HCT116 (cell line): ENCODE measurements at regions not wholly inside any gene's neighbourhood (a gene's known extent, or its start where the extent isn't known, plus 50 kb on each side); places are given as distances from the start of the nearest gene placed in this dataset.

ENCODE experiments used
- ATAC-seq: fragments of 200-7000 bp; cut with Tn5 transposase; 2 replicates; pipeline ENCODE4 v1.9.1; 2020; ENCODE audit warnings: mild to moderate bottlenecking, moderate library complexity
- BruUV-seq: library from RNA; stranded (reverse); fragments of 400-500 nt; replicated peaks from 2 replicates; lab custom pipeline; 2021; lab: Mats Ljungman, UMichigan
- CTCF ChIA-PET: fragments of 300-600 bp; sonication (Branson Sonifier 250); formaldehyde crosslinking; loops from one replicate; lab custom pipeline; 2021; ENCODE audit warnings: antibody characterized with exemption; lab: Charles Lee
- POLR2A ChIA-PET: fragments of 300-600, 350-600 bp; sonication (Branson Sonifier 250); formaldehyde crosslinking; loops from one replicate; lab custom pipeline; 2021; ENCODE audit warnings: antibody characterized with exemption; lab: Charles Lee
- RAD21 ChIA-PET, 2 experiments: fragments of 300-600 bp; sonication (Branson Sonifier 250); formaldehyde crosslinking; loops; one replicate each; lab custom pipeline; 2023; ENCODE audit warnings: low total read pairs in 2 of 2; ENCODE audit not compliant: uncharacterized antibody in 2 of 2, unreplicated experiment in 2 of 2, low non-redundant PET in 1 of 2; lab: Charles Lee
- DNase-seq: peaks from one replicate; pipeline ENCODE4 v3.0.0-alpha.2; 2010; ENCODE audit warnings: low read depth, low spot score
- H2AFZ ChIP-seq: fragments of 200-600 bp; shearing (Covaris generic), sonication (generic); 2 replicates; pipeline ENCODE4 v1.6.1; 2017; ENCODE audit warnings: low read depth, mixed run types, mixed read lengths, antibody characterized with exemption, low read length; ENCODE audit not compliant: poor library complexity, severe bottlenecking
- H3K27ac ChIP-seq: 2 replicates; pipeline ENCODE4 v1.5.1; 2012; ENCODE audit warnings: low read depth, low read length
- H3K27me3 ChIP-seq: fragments of 200-600 bp; sonication (generic); 2 replicates; pipeline ENCODE4 v1.6.1; 2016; ENCODE audit warnings: mixed run types, low read length, mixed read lengths; ENCODE audit not compliant: insufficient read depth
- H3K36me3 ChIP-seq, 2 experiments: fragments of 200-500 bp in 1 of 2; fragments of 200-600 bp in 1 of 2; sonication (Bioruptor generic) in 1 of 2; sonication (generic) in 1 of 2; 2 replicates each; pipeline versions ENCODE4 v1.5.1 to v1.6.1; 2014 to 2016; ENCODE audit warnings: low read length in 2 of 2, inconsistent platforms in 1 of 2, mixed read lengths in 1 of 2, mixed run types in 1 of 2; ENCODE audit not compliant: insufficient read depth in 2 of 2, control insufficient read depth in 1 of 2
- H3K4me1 ChIP-seq, 2 experiments: fragments of 200-600 bp in 1 of 2; sonication (generic) in 1 of 2; 2 replicates each; pipeline versions ENCODE4 v1.5.1 to v1.6.1; 2012 to 2017; ENCODE audit warnings: low read length in 2 of 2, inconsistent platforms in 1 of 2, mild to moderate bottlenecking in 1 of 2, mixed read lengths in 1 of 2, mixed run types in 1 of 2, moderate library complexity in 1 of 2; ENCODE audit not compliant: insufficient read depth in 2 of 2, control insufficient read depth in 1 of 2
- H3K4me2 ChIP-seq: fragments of 200-600 bp; sonication (generic); 2 replicates; pipeline ENCODE4 v1.6.1; 2017; ENCODE audit warnings: mixed run types, low read length, mixed read lengths
- H3K4me3 ChIP-seq, 2 experiments: fragments of 200-600 bp in 1 of 2; sonication (generic) in 1 of 2; replicated peaks in 1 of 2; 2 replicates each; pipeline ENCODE4 v1.5.1; 2011 to 2016; ENCODE audit warnings: low read length in 2 of 2, control low read depth in 1 of 2, low read depth in 1 of 2, mild to moderate bottlenecking in 1 of 2, mixed read lengths in 1 of 2, mixed run types in 1 of 2
- H3K79me2 ChIP-seq: fragments of 200-600 bp; sonication (generic); 2 replicates; pipeline ENCODE4 v1.6.1; 2017; ENCODE audit warnings: mild to moderate bottlenecking, mixed run types, low read length, moderate library complexity, mixed read lengths; ENCODE audit not compliant: insufficient read depth
- H3K9ac ChIP-seq: fragments of 200-600 bp; sonication (generic); 2 replicates; pipeline ENCODE4 v1.6.1; 2016; ENCODE audit warnings: low read length, mixed read lengths
- H3K9me2 ChIP-seq: fragments of 200-600 bp; sonication (generic), shearing (Covaris generic); 2 replicates; pipeline ENCODE4 v1.6.1; 2017; ENCODE audit warnings: mixed run types, mild to moderate bottlenecking, moderate library complexity; ENCODE audit not compliant: insufficient read depth
- H3K9me3 ChIP-seq, 2 experiments: fragments of 200-500 bp in 1 of 2; fragments of 200-600 bp in 1 of 2; sonication (Bioruptor generic) in 1 of 2; sonication (generic) in 1 of 2; 2 replicates each; pipeline ENCODE4 v1.6.1; 2014 to 2017; ENCODE audit warnings: low read length in 2 of 2, mixed read lengths in 2 of 2, inconsistent platforms in 1 of 2, low read depth in 1 of 2, mild to moderate bottlenecking in 1 of 2, mixed run types in 1 of 2, moderate library complexity in 1 of 2; ENCODE audit not compliant: control insufficient read depth in 1 of 2, insufficient read depth in 1 of 2
- H4K20me1 ChIP-seq: fragments of 200-600 bp; sonication (generic), shearing (Covaris generic); 2 replicates; pipeline ENCODE4 v1.6.1; 2017; ENCODE audit warnings: mixed run types, mild to moderate bottlenecking, moderate library complexity; ENCODE audit not compliant: insufficient read depth
- CBX3 ChIP-seq: IDR thresholded peaks from 2 replicates; pipeline ENCODE4 v1.6.1; 2012; ENCODE audit warnings: low read depth
- CEBPB ChIP-seq: IDR thresholded peaks from 2 replicates; pipeline ENCODE4 v1.6.1; 2012; ENCODE audit warnings: low read depth
- EGR1 ChIP-seq: IDR thresholded peaks from 2 replicates; pipeline ENCODE4 v1.6.1; 2012; ENCODE audit warnings: low read depth
- ELF1 ChIP-seq: IDR thresholded peaks from 2 replicates; pipeline ENCODE4 v1.6.1; 2012; ENCODE audit warnings: low read depth, borderline replicate concordance
- EZH2 ChIP-seq: fragments of 200-600 bp; sonication (generic); IDR thresholded peaks from 2 replicates; pipeline ENCODE4 v1.6.1; 2017; ENCODE audit warnings: antibody characterized with exemption, mixed run types
- FOSL1 ChIP-seq: IDR thresholded peaks from 2 replicates; pipeline ENCODE4 v1.6.1; 2012; ENCODE audit warnings: low read depth
- JUND ChIP-seq: IDR thresholded peaks from 2 replicates; pipeline ENCODE4 v1.6.1; 2012
- POLR2A ChIP-seq: IDR thresholded peaks from 2 replicates; pipeline ENCODE4 v1.7.0; 2011; ENCODE audit warnings: borderline replicate concordance; ENCODE audit not compliant: insufficient read depth, insufficient read length; ENCODE audit errors: extremely low read depth
- POLR2AphosphoS5 ChIP-seq: IDR thresholded peaks from 2 replicates; pipeline ENCODE4 v1.6.1; 2011; ENCODE audit warnings: mild to moderate bottlenecking, low read depth, low read length, moderate library complexity
- SRF ChIP-seq: IDR thresholded peaks from 2 replicates; pipeline ENCODE4 v1.6.1; 2012; ENCODE audit warnings: low read depth
- TCF7L2 ChIP-seq: IDR thresholded peaks from 2 replicates; pipeline ENCODE4 v1.7.0; 2011; ENCODE audit warnings: borderline replicate concordance, inconsistent platforms; ENCODE audit not compliant: insufficient read depth, insufficient read length; ENCODE audit errors: extremely low read depth
- YY1 ChIP-seq: IDR thresholded peaks from 2 replicates; pipeline ENCODE4 v1.6.1; 2011; ENCODE audit warnings: low read length, low read depth, moderate library complexity, mild to moderate bottlenecking; ENCODE audit not compliant: insufficient replicate concordance; ENCODE audit errors: extremely low read depth
- ZNF274 ChIP-seq: fragments of 200-500 bp; sonication (Bioruptor generic); IDR thresholded peaks from 2 replicates; pipeline ENCODE4 v1.6.1; 2014; ENCODE audit warnings: mild to moderate bottlenecking, low read depth, low read length, inconsistent platforms
- intact Hi-C: fragments of 100-400 bp; cut with micrococcal nuclease; formaldehyde crosslinking; loops from 2 replicates; pipeline ENCODE4 v1.10.0; 2022
- TF ChIP-seq, protein P1 (sequence below): IDR thresholded peaks from 2 replicates; pipeline ENCODE4 v1.6.1; 2011; ENCODE audit warnings: mild to moderate bottlenecking, low read length, moderate library complexity; ENCODE audit not compliant: insufficient replicate concordance; ENCODE audit errors: extremely low read depth
- TF ChIP-seq, protein P2 (sequence below): IDR thresholded peaks from 2 replicates; pipeline ENCODE4 v1.6.1; 2012
- TF ChIP-seq, protein P3 (sequence below), 3 experiments: fragments of 200-600 bp in 1 of 3; sonication (generic) in 1 of 3; IDR thresholded peaks in 2 of 3; conservative IDR thresholded peaks in 1 of 3; 2 replicates each; pipeline ENCODE4 v1.5.1; 2012 to 2017; ENCODE audit warnings: low read depth in 2 of 3, low read length in 2 of 3, antibody characterized with exemption in 1 of 3, borderline replicate concordance in 1 of 3, control low read depth in 1 of 3, mild to moderate bottlenecking in 1 of 3, mixed read lengths in 1 of 3, mixed run types in 1 of 3, moderate library complexity in 1 of 3; ENCODE audit not compliant: insufficient read depth in 1 of 3

DNA sequence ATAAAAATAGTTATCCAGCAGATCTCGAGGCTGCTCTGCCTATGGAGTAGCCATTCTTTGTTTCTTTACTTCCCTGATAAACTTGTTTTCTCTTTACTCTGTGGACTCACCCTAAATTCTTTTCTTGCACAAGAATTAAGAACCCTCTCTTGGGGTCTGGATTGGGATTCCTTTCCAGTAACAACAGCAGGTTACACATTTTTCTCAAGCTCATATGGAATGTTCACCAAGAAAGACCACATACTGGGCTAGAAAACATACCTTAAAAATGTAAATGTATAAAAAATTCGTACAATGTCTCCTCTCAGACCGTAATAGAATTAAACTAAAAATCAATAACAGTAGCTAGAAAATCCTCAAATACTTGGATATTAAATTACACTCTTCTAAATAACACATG is 299.2 kb downstream of the CNTN3 start:
- Histone ChIP-seq H3K4me3 (no peak overlapping the region), H3K4me1 (no peaks in the 10 kb centered on the region), H3K79me2 (no peaks in the 10 kb centered on the region), H2AFZ (no peak overlapping the region), H3K4me2 (no peak overlapping the region), H3K27ac (no peak overlapping the region), H3K27me3 (no peaks in the 10 kb centered on the region), H3K9me2 (no peaks in the 10 kb centered on the region), H3K9me3 (peaks cover 0 to 3% of the 10 kb centered on the region in 2 experiments; a peak in 2 of 4 replicates), H3K9ac (no peak overlapping the region), H4K20me1 (no peaks in the 10 kb centered on the region), H3K36me3 (no peaks in the 10 kb centered on the region)
- no TSS peak for BruUV-seq
- no peak for TF ChIP-seq TCF7L2
- TF ChIP-seq ELF1 = no peak
- no peak for TF ChIP-seq EGR1
- TF ChIP-seq, protein P1, sequence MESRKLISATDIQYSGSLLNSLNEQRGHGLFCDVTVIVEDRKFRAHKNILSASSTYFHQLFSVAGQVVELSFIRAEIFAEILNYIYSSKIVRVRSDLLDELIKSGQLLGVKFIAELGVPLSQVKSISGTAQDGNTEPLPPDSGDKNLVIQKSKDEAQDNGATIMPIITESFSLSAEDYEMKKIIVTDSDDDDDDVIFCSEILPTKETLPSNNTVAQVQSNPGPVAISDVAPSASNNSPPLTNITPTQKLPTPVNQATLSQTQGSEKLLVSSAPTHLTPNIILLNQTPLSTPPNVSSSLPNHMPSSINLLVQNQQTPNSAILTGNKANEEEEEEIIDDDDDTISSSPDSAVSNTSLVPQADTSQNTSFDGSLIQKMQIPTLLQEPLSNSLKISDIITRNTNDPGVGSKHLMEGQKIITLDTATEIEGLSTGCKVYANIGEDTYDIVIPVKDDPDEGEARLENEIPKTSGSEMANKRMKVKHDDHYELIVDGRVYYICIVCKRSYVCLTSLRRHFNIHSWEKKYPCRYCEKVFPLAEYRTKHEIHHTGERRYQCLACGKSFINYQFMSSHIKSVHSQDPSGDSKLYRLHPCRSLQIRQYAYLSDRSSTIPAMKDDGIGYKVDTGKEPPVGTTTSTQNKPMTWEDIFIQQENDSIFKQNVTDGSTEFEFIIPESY = no peak
- TF ChIP-seq SRF = no peak
- TF ChIP-seq CEBPB = no peak
- TF ChIP-seq, protein P2, sequence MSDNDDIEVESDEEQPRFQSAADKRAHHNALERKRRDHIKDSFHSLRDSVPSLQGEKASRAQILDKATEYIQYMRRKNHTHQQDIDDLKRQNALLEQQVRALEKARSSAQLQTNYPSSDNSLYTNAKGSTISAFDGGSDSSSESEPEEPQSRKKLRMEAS = no peak
- no peak for TF ChIP-seq POLR2A
- TF ChIP-seq ZNF274 = no peak
- no peak for TF ChIP-seq POLR2AphosphoS5
- TF ChIP-seq, protein P3, sequence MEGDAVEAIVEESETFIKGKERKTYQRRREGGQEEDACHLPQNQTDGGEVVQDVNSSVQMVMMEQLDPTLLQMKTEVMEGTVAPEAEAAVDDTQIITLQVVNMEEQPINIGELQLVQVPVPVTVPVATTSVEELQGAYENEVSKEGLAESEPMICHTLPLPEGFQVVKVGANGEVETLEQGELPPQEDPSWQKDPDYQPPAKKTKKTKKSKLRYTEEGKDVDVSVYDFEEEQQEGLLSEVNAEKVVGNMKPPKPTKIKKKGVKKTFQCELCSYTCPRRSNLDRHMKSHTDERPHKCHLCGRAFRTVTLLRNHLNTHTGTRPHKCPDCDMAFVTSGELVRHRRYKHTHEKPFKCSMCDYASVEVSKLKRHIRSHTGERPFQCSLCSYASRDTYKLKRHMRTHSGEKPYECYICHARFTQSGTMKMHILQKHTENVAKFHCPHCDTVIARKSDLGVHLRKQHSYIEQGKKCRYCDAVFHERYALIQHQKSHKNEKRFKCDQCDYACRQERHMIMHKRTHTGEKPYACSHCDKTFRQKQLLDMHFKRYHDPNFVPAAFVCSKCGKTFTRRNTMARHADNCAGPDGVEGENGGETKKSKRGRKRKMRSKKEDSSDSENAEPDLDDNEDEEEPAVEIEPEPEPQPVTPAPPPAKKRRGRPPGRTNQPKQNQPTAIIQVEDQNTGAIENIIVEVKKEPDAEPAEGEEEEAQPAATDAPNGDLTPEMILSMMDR (IDR thresholded peaks at IDR 0.05 in 2 of 3, conservative IDR thresholded peaks at IDR 0.05 in 1 of 3; ENCODE audit: borderline replicate concordance in 1 of 3, insufficient read depth in 1 of 3, low read depth in 2 of 3, low read length in 2 of 3) = no peak
- TF ChIP-seq FOSL1 = no peak
- no peak for TF ChIP-seq JUND
- no peak for TF ChIP-seq YY1
- no peak for TF ChIP-seq CBX3
- TF ChIP-seq EZH2 = no peak
- no peak for DNase-seq
- ChIA-PET RAD21 (no interaction called here), POLR2A (no interaction called here), CTCF (no interaction called here)
- no peak for ATAC-seq
- intact Hi-C loops = no loop called here
